Gastroesophageal sphincter (tissue), 4 donors: ENCODE measurements at regions not wholly inside any gene's neighbourhood (a gene's known extent, or its start where the extent isn't known, plus 50 kb on each side); places are given as distances from the start of the nearest gene placed in this dataset.

Experiments used
- ATAC-seq: fragments of 150-250 bp; one replicate; pipeline ENCODE4 v1.9.1; 2016; ENCODE audit warnings: mild to moderate bottlenecking, moderate library complexity
- H3K27ac ChIP-seq, 4 donors: fragments of 200-600 bp; sonication (generic) in 3 of 4; 1 replicate in 3 of 4; 2 replicates in 1 of 4; pipeline ENCODE4 v1.5.1; 2016 to 2019
- H3K27me3 ChIP-seq: fragments of 200-600 bp; sonication (generic); one replicate; pipeline ENCODE4 v1.5.1; 2019
- H3K36me3 ChIP-seq, 2 donors: fragments of 200-600 bp; sonication (generic); one replicate each; pipeline ENCODE4 v1.5.1; 2019; ENCODE audit warnings: control low read depth in 1 of 2
- H3K4me1 ChIP-seq, 3 donors: fragments of 200-600 bp; sonication (generic); 1 replicate in 2 of 3; 2 replicates in 1 of 3; pipeline ENCODE4 v1.5.1; 2016 to 2019; ENCODE audit warnings: control low read depth in 2 of 3
- H3K4me3 ChIP-seq, 2 donors: fragments of 200-600 bp; sonication (generic); one replicate each; pipeline ENCODE4 v1.5.1; 2019; ENCODE audit warnings: mild to moderate bottlenecking in 1 of 2, moderate library complexity in 1 of 2
- H3K9me3 ChIP-seq, 3 donors: fragments of 200-600 bp; sonication (generic); one replicate each; pipeline ENCODE4 v1.5.1; 2017 to 2019; ENCODE audit warnings: control low read depth in 2 of 3
- EP300 ChIP-seq: sonication (generic); formaldehyde crosslinking; IDR thresholded peaks from one replicate; pipeline ENCODE4 v1.6.1; 2017; ENCODE audit warnings: antibody characterized with exemption, mild to moderate bottlenecking
- POLR2A ChIP-seq, 2 donors: fragments of 450-650 bp; IDR thresholded peaks; one replicate each; pipeline ENCODE4 v1.6.1; 2017; ENCODE audit warnings: antibody characterized with exemption in 2 of 2, mild to moderate bottlenecking in 2 of 2, moderate library complexity in 1 of 2
- POLR2AphosphoS5 ChIP-seq: sonication (generic); formaldehyde crosslinking; IDR thresholded peaks from one replicate; pipeline ENCODE4 v1.6.1; 2017; ENCODE audit warnings: antibody characterized with exemption
- WGBS, 2 donors: methylation state at CpG; one replicate each; pipeline ENCODE4 v1.1.5; 2018; ENCODE audit warnings: low coverage in 1 of 2; 5-methylcytosine and 5-hydroxymethylcytosine counted together
- TF ChIP-seq, protein P1 (sequence below), 4 experiments: fragments of 200-600 bp in 2 of 4; fragments of 450-650 bp in 2 of 4; sonication (generic) in 1 of 4; IDR thresholded peaks; one replicate each; pipeline ENCODE4 v1.5.1; 2017 to 2019; ENCODE audit warnings: antibody characterized with exemption in 4 of 4, mild to moderate bottlenecking in 2 of 4, moderate library complexity in 2 of 4

GRCh38 chr12:84341467-84342193 is 571.0 kb downstream of the SLC6A15 start:
- no peak overlapping the region for H3K4me3 ChIP-seq
- no peaks in the 10 kb centered on the region for H3K36me3 ChIP-seq
- no peak for ATAC-seq
- 73 to 75% methylated on average over 1 of the region's 1 CpG for WGBS, 2 donors
- peaks cover 0 to 8% (median 0%) of the 10 kb centered on the region in 3 donors for H3K9me3 ChIP-seq
- H3K4me1 ChIP-seq, result no peaks in the 10 kb centered on the region
- no peak for TF ChIP-seq POLR2AphosphoS5
- TF ChIP-seq, protein P1, sequence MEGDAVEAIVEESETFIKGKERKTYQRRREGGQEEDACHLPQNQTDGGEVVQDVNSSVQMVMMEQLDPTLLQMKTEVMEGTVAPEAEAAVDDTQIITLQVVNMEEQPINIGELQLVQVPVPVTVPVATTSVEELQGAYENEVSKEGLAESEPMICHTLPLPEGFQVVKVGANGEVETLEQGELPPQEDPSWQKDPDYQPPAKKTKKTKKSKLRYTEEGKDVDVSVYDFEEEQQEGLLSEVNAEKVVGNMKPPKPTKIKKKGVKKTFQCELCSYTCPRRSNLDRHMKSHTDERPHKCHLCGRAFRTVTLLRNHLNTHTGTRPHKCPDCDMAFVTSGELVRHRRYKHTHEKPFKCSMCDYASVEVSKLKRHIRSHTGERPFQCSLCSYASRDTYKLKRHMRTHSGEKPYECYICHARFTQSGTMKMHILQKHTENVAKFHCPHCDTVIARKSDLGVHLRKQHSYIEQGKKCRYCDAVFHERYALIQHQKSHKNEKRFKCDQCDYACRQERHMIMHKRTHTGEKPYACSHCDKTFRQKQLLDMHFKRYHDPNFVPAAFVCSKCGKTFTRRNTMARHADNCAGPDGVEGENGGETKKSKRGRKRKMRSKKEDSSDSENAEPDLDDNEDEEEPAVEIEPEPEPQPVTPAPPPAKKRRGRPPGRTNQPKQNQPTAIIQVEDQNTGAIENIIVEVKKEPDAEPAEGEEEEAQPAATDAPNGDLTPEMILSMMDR (IDR thresholded peaks at IDR 0.05), result no peak
- TF ChIP-seq POLR2A (IDR thresholded peaks at IDR 0.05), result no peak
- no peak for TF ChIP-seq EP300
- H3K27me3 ChIP-seq, result no peaks in the 10 kb centered on the region
- H3K27ac ChIP-seq, result no peak overlapping the region

- WGBS, 2 donors, result 60 to 73% methylated on average over 1 of the region's 1 CpG
- H3K27me3 ChIP-seq, result no peaks in the 10 kb centered on the region
- H3K4me3 ChIP-seq, result no peak overlapping the region
- TF ChIP-seq, protein P1 (IDR thresholded peaks at IDR 0.05), result no peak
- TF ChIP-seq POLR2AphosphoS5, result no peak
- no peak for TF ChIP-seq EP300
- TF ChIP-seq POLR2A (IDR thresholded peaks at IDR 0.05), result no peak
- no peaks in the 10 kb centered on the region for H3K36me3 ChIP-seq
- H3K27ac ChIP-seq, result no peak overlapping the region
- H3K4me1 ChIP-seq, result no peaks in the 10 kb centered on the region
- ATAC-seq, result no peak
- no peaks in the 10 kb centered on the region for H3K9me3 ChIP-seq
Measured at GRCh38 chr12:84336231-84336630, 576.4 kb downstream of the SLC6A15 start.

GRCh38 chr12:84329938-84330337 is 582.7 kb downstream of the SLC6A15 start:
- H3K27me3 ChIP-seq, result no peaks in the 10 kb centered on the region
- TF ChIP-seq POLR2A (IDR thresholded peaks at IDR 0.05), result no peak
- TF ChIP-seq, protein P1 (IDR thresholded peaks at IDR 0.05), result no peak
- TF ChIP-seq EP300, result no peak
- no peak for TF ChIP-seq POLR2AphosphoS5
- ATAC-seq, result no peak
- no peak overlapping the region for H3K4me3 ChIP-seq
- H3K27ac ChIP-seq, result no peak overlapping the region
- H3K4me1 ChIP-seq, result no peaks in the 10 kb centered on the region
- no peaks in the 10 kb centered on the region for H3K36me3 ChIP-seq
- WGBS, 2 donors, result 60 to 62% methylated on average over 2 of the region's 2 CpGs
- no peaks in the 10 kb centered on the region for H3K9me3 ChIP-seq

- no peaks in the 10 kb centered on the region for H3K4me1 ChIP-seq
- TF ChIP-seq, protein P1 (IDR thresholded peaks at IDR 0.05), result no peak
- TF ChIP-seq POLR2A (IDR thresholded peaks at IDR 0.05) (no peak), POLR2AphosphoS5 (no peak)
- H3K36me3 ChIP-seq, result no peaks in the 10 kb centered on the region
- H3K9me3 ChIP-seq, result no peaks in the 10 kb centered on the region
- H3K4me3 ChIP-seq, result no peak overlapping the region
- H3K27me3 ChIP-seq, result no peaks in the 10 kb centered on the region
- no peak for ATAC-seq
- no peak overlapping the region for H3K27ac ChIP-seq
- 25 to 50% methylated on average over 1 of the region's 1 CpG for WGBS, 2 donors
Measured at GRCh38 chr12:84315926-84316325, 596.7 kb downstream of the SLC6A15 start.

DNA sequence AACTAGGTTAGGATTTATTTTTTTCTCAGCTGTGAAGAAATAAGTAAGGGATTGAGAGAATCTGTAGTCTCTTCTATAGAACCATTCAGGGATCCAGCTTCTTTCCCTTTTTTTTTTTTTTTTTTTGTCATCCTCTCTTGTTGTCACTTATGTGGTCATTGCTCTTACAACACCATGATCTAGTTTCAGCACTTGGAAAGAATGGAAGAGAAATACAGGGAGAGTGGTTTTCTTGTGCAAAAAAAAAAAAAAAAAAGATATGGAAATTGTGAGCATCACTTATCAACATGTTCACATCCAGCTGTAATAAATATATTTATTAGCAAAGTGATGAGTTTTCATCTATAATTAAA is 599.3 kb downstream of the SLC6A15 start:
- Histone ChIP-seq H3K27ac (no peak overlapping the region), H3K27me3 (no peaks in the 10 kb centered on the region), H3K36me3 (no peaks in the 10 kb centered on the region), H3K4me1 (no peaks in the 10 kb centered on the region), H3K9me3 (no peaks in the 10 kb centered on the region), H3K4me3 (no peak overlapping the region)
- TF ChIP-seq EP300, result no peak
- TF ChIP-seq POLR2AphosphoS5, result no peak
- TF ChIP-seq, protein P1 (IDR thresholded peaks at IDR 0.05), result no peak
- TF ChIP-seq POLR2A (IDR thresholded peaks at IDR 0.05), result no peak
- ATAC-seq, result no peak
